ENCODE measurements at regions not wholly inside any gene's neighbourhood (a gene's known extent, or its start where the extent isn't known, plus 50 kb on each side); places are given as distances from the start of the nearest gene placed in this dataset.

GRCh38 chr3:45313743-45314403 is 74.5 kb upstream of the LARS2 start:
- no peak overlapping the region for H3K4me3 ChIP-seq (ENCODE audit: low read length)
- no peaks in the 10 kb centered on the region for H3K9me3 ChIP-seq (ENCODE audit: control insufficient read depth, low read depth, low read length)

GRCh38 chr3:45317710-45318109 is 70.7 kb upstream of the LARS2 start:
- Histone ChIP-seq H3K36me3 (ENCODE audit: control insufficient read depth, low read depth, low read length) (no peaks in the 10 kb centered on the region), H3K9ac (ENCODE audit: low read length) (no peak overlapping the region), H3K4me1 (ENCODE audit: control insufficient read depth, low read depth, low read length) (peaks cover 29% of the 10 kb centered on the region), H3K27me3 (ENCODE audit: control insufficient read depth, insufficient read depth, low read length) (no peaks in the 10 kb centered on the region), H3K9me3 (ENCODE audit: control insufficient read depth, low read depth, low read length) (no peaks in the 10 kb centered on the region), H3K27ac (ENCODE audit: low read length) (no peak overlapping the region), H3K4me3 (ENCODE audit: low read length) (no peak overlapping the region)

More at GRCh38 chr3:45313743-45314403, 74.5 kb upstream of the LARS2 start:
- Histone ChIP-seq H3K27ac (ENCODE audit: low read length) (no peak overlapping the region), H3K4me1 (ENCODE audit: control insufficient read depth, low read depth, low read length) (peaks cover 43% of the 10 kb centered on the region), H3K27me3 (ENCODE audit: control insufficient read depth, insufficient read depth, low read length) (no peaks in the 10 kb centered on the region), H3K9ac (ENCODE audit: low read length) (no peak overlapping the region), H3K36me3 (ENCODE audit: control insufficient read depth, low read depth, low read length) (no peaks in the 10 kb centered on the region)

GRCh38 chr3:45318689-45319088 is 69.7 kb upstream of the LARS2 start:
- Histone ChIP-seq H3K27me3 (ENCODE audit: control insufficient read depth, insufficient read depth, low read length) (no peaks in the 10 kb centered on the region), H3K4me3 (ENCODE audit: low read length) (no peak overlapping the region)

GRCh38 chr3:45319231-45319995 is 69.0 kb upstream of the LARS2 start:
- Histone ChIP-seq H3K36me3 (ENCODE audit: control insufficient read depth, low read depth, low read length) (no peaks in the 10 kb centered on the region), H3K9me3 (ENCODE audit: control insufficient read depth, low read depth, low read length) (no peaks in the 10 kb centered on the region), H3K27me3 (ENCODE audit: control insufficient read depth, insufficient read depth, low read length) (no peaks in the 10 kb centered on the region), H3K27ac (ENCODE audit: low read length) (no peak overlapping the region), H3K9ac (ENCODE audit: low read length) (no peak overlapping the region), H3K4me3 (ENCODE audit: low read length) (no peak overlapping the region), H3K4me1 (ENCODE audit: control insufficient read depth, low read depth, low read length) (peaks cover 15% of the 10 kb centered on the region)

More at GRCh38 chr3:45318689-45319088, 69.7 kb upstream of the LARS2 start:
- Histone ChIP-seq H3K36me3 (ENCODE audit: control insufficient read depth, low read depth, low read length) (no peaks in the 10 kb centered on the region), H3K4me1 (ENCODE audit: control insufficient read depth, low read depth, low read length) (peaks cover 21% of the 10 kb centered on the region), H3K27ac (ENCODE audit: low read length) (no peak overlapping the region), H3K9ac (ENCODE audit: low read length) (no peak overlapping the region), H3K9me3 (ENCODE audit: control insufficient read depth, low read depth, low read length) (no peaks in the 10 kb centered on the region)

- Histone ChIP-seq H3K36me3 (ENCODE audit: control insufficient read depth, low read depth, low read length) (no peaks in the 10 kb centered on the region), H3K4me1 (ENCODE audit: control insufficient read depth, low read depth, low read length) (peaks cover 15% of the 10 kb centered on the region), H3K4me3 (ENCODE audit: low read length) (no peak overlapping the region), H3K27me3 (ENCODE audit: control insufficient read depth, insufficient read depth, low read length) (no peaks in the 10 kb centered on the region), H3K27ac (ENCODE audit: low read length) (no peak overlapping the region), H3K9me3 (ENCODE audit: control insufficient read depth, low read depth, low read length) (no peaks in the 10 kb centered on the region), H3K9ac (ENCODE audit: low read length) (no peak overlapping the region)
These were observed 68.4 kb upstream of the LARS2 start for GRCh38 chr3:45319996-45320305.

GRCh38 chr3:45320986-45321385 is 67.4 kb upstream of the LARS2 start:
- Histone ChIP-seq H3K27ac (ENCODE audit: low read length) (no peak overlapping the region), H3K4me3 (ENCODE audit: low read length) (no peak overlapping the region)

GRCh38 chr3:45321607-45322391 is 66.6 kb upstream of the LARS2 start:
- H3K27ac ChIP-seq (ENCODE audit: low read length): no peak overlapping the region
- H3K27me3 ChIP-seq (ENCODE audit: control insufficient read depth, insufficient read depth, low read length): no peaks in the 10 kb centered on the region
- no peak overlapping the region for H3K4me3 ChIP-seq (ENCODE audit: low read length)

More at GRCh38 chr3:45320986-45321385, 67.4 kb upstream of the LARS2 start:
- H3K9ac ChIP-seq (ENCODE audit: low read length): no peak overlapping the region
- no peaks in the 10 kb centered on the region for H3K9me3 ChIP-seq (ENCODE audit: control insufficient read depth, low read depth, low read length)
- H3K4me1 ChIP-seq (ENCODE audit: control insufficient read depth, low read depth, low read length): peaks cover 15% of the 10 kb centered on the region
- H3K27me3 ChIP-seq (ENCODE audit: control insufficient read depth, insufficient read depth, low read length): no peaks in the 10 kb centered on the region
- no peaks in the 10 kb centered on the region for H3K36me3 ChIP-seq (ENCODE audit: control insufficient read depth, low read depth, low read length)

GRCh38 chr3:45322616-45323015 is 65.8 kb upstream of the LARS2 start:
- no peak overlapping the region for H3K27ac ChIP-seq (ENCODE audit: low read length)
- no peak overlapping the region for H3K9ac ChIP-seq (ENCODE audit: low read length)
- no peaks in the 10 kb centered on the region for H3K36me3 ChIP-seq (ENCODE audit: control insufficient read depth, low read depth, low read length)
- no peak overlapping the region for H3K4me3 ChIP-seq (ENCODE audit: low read length)
- no peaks in the 10 kb centered on the region for H3K27me3 ChIP-seq (ENCODE audit: control insufficient read depth, insufficient read depth, low read length)
- H3K9me3 ChIP-seq (ENCODE audit: control insufficient read depth, low read depth, low read length): no peaks in the 10 kb centered on the region
- peaks cover 13% of the 10 kb centered on the region for H3K4me1 ChIP-seq (ENCODE audit: control insufficient read depth, low read depth, low read length)

More at GRCh38 chr3:45321607-45322391, 66.6 kb upstream of the LARS2 start:
- Histone ChIP-seq H3K36me3 (ENCODE audit: control insufficient read depth, low read depth, low read length) (no peaks in the 10 kb centered on the region), H3K9me3 (ENCODE audit: control insufficient read depth, low read depth, low read length) (no peaks in the 10 kb centered on the region), H3K9ac (ENCODE audit: low read length) (no peak overlapping the region), H3K4me1 (ENCODE audit: control insufficient read depth, low read depth, low read length) (peaks cover 15% of the 10 kb centered on the region)

GRCh38 chr3:45325676-45326075 is 62.7 kb upstream of the LARS2 start:
- no peaks in the 10 kb centered on the region for H3K4me1 ChIP-seq (ENCODE audit: control insufficient read depth, low read depth, low read length)
- H3K36me3 ChIP-seq (ENCODE audit: control insufficient read depth, low read depth, low read length): no peaks in the 10 kb centered on the region
- H3K9ac ChIP-seq (ENCODE audit: low read length): no peak overlapping the region
- H3K4me3 ChIP-seq (ENCODE audit: low read length): no peak overlapping the region
- no peaks in the 10 kb centered on the region for H3K9me3 ChIP-seq (ENCODE audit: control insufficient read depth, low read depth, low read length)
- H3K27ac ChIP-seq (ENCODE audit: low read length): no peak overlapping the region
- H3K27me3 ChIP-seq (ENCODE audit: control insufficient read depth, insufficient read depth, low read length): no peaks in the 10 kb centered on the region

GRCh38 chr3:45329761-45330305 is 58.5 kb upstream of the LARS2 start:
- Histone ChIP-seq H3K4me3 (ENCODE audit: low read length) (no peak overlapping the region), H3K27ac (ENCODE audit: low read length) (no peak overlapping the region), H3K9me3 (ENCODE audit: control insufficient read depth, low read depth, low read length) (no peaks in the 10 kb centered on the region), H3K36me3 (ENCODE audit: control insufficient read depth, low read depth, low read length) (no peaks in the 10 kb centered on the region), H3K27me3 (ENCODE audit: control insufficient read depth, insufficient read depth, low read length) (no peaks in the 10 kb centered on the region), H3K4me1 (ENCODE audit: control insufficient read depth, low read depth, low read length) (peaks cover 6% of the 10 kb centered on the region), H3K9ac (ENCODE audit: low read length) (no peak overlapping the region)

GRCh38 chr3:45330510-45331295 is 57.7 kb upstream of the LARS2 start:
- H3K27ac ChIP-seq (ENCODE audit: low read length): no peak overlapping the region
- H3K27me3 ChIP-seq (ENCODE audit: control insufficient read depth, insufficient read depth, low read length): no peaks in the 10 kb centered on the region
- no peaks in the 10 kb centered on the region for H3K36me3 ChIP-seq (ENCODE audit: control insufficient read depth, low read depth, low read length)
- no peak overlapping the region for H3K9ac ChIP-seq (ENCODE audit: low read length)
- H3K9me3 ChIP-seq (ENCODE audit: control insufficient read depth, low read depth, low read length): no peaks in the 10 kb centered on the region
- H3K4me1 ChIP-seq (ENCODE audit: control insufficient read depth, low read depth, low read length): peaks cover 6% of the 10 kb centered on the region
- no peak overlapping the region for H3K4me3 ChIP-seq (ENCODE audit: low read length)
